ENCODE measurements at regions not wholly inside any gene's neighbourhood (a gene's known extent, or its start where the extent isn't known, plus 50 kb on each side); places are given as distances from the start of the nearest gene placed in this dataset.

GRCh38 chr1:243933495-243933894 is 83.5 kb upstream of the AKT3 start:
- Histone ChIP-seq H3K27ac (ENCODE audit: insufficient read length, low read depth, low read length) (no peak overlapping the region), H2BK5ac (ENCODE audit: insufficient read length, low read length) (no peak overlapping the region), H3K18ac (ENCODE audit: insufficient read length, low read depth, low read length) (no peak overlapping the region), H4K91ac (ENCODE audit: insufficient read length, low read depth, low read length) (no peak overlapping the region), H3K56ac (ENCODE audit: insufficient read length, low read depth, low read length) (no peak overlapping the region), H3K23ac (ENCODE audit: insufficient read length, low read depth, low read length) (no peak overlapping the region), H2AFZ (ENCODE audit: low read length) (no peak overlapping the region), H2BK120ac (ENCODE audit: low read depth, low read length, poor library complexity, severe bottlenecking) (no peak overlapping the region), H3K4me1 (ENCODE audit: insufficient read depth, low read length) (no peaks in the 10 kb centered on the region; the same call in 1 of the 2 replicates), H4K8ac (replicated peaks; ENCODE audit: insufficient read length, low read depth, low read length) (no peak overlapping the region), H2BK15ac (ENCODE audit: low read depth, low read length) (no peak overlapping the region), H4K5ac (ENCODE audit: insufficient read length, low read depth, low read length) (no peak overlapping the region), H3K14ac (ENCODE audit: insufficient read depth, low read length) (no peak overlapping the region), H3K4me2 (ENCODE audit: insufficient read depth, insufficient read length, low read length) (no peak overlapping the region), H2AK5ac (ENCODE audit: insufficient read length, low read length) (no peak overlapping the region), H3K9ac (ENCODE audit: extremely low read depth, insufficient read length, low read length) (no peak overlapping the region), H2BK12ac (ENCODE audit: insufficient read length, low read depth, low read length) (no peak overlapping the region), H4K20me1 (ENCODE audit: control insufficient read depth, insufficient read depth, insufficient read length) (no peaks in the 10 kb centered on the region), H3K79me1 (ENCODE audit: insufficient read depth, low read depth, low read length, poor library complexity, severe bottlenecking) (no peaks in the 10 kb centered on the region), H3K27me3 (ENCODE audit: insufficient read depth, low read length) (no peaks in the 10 kb centered on the region), H3K9me3 (ENCODE audit: control insufficient read depth, low read depth, low read length) (no peaks in the 10 kb centered on the region), H3T11ph (ENCODE audit: low read length) (no peak overlapping the region), H3K23me2 (ENCODE audit: insufficient read length, low read depth, low read length, poor library complexity, severe bottlenecking) (no peaks in the 10 kb centered on the region), H2BK20ac (ENCODE audit: low read depth, low read length, poor library complexity, severe bottlenecking) (no peak overlapping the region), H3K79me2 (ENCODE audit: insufficient read depth, low read length) (no peaks in the 10 kb centered on the region), H3K4ac (ENCODE audit: low read depth, low read length) (no peak overlapping the region)
- H3K4me3 Mint-ChIP-seq = no peak overlapping the region
- peaks cover 20 to 25% of the 10 kb centered on the region in 2 experiments for H3K4me1 Mint-ChIP-seq
- H3K9me3 Mint-ChIP-seq = peaks cover 3 to 8% of the 10 kb centered on the region in 2 experiments; a peak in 3 of 5 replicates
- no peak for DNase-seq
- peaks cover 0 to 3% (median 2%) of the 10 kb centered on the region in 3 experiments; a peak in 4 of 7 replicates for H3K36me3 Mint-ChIP-seq (ENCODE audit: insufficient read depth in 1 of 3, low read depth in 3 of 3)
- H3K27ac Mint-ChIP-seq = no peak overlapping the region
- no peak for TF ChIP-seq CTCF (conservative IDR thresholded peaks at IDR 0.05)
- no CpG with 5 or more reads among the region's 4 CpGs for WGBS (ENCODE audit: extremely low coverage, insufficient read length, low lambda C conversion rate)
- H3K27me3 Mint-ChIP-seq (ENCODE audit: low read depth) = peaks cover 3% of the 10 kb centered on the region

Data from H9 (cell line).